ENCODE measurements at regions not wholly inside any gene's neighbourhood (a gene's known extent, or its start where the extent isn't known, plus 50 kb on each side); places are given as distances from the start of the nearest gene placed in this dataset.
A peak's percentile ranks its signal among the peaks of the same experiment; 100 is the strongest.

- no peak overlapping the region; the same call in 1 of the 2 replicates for H3K4me3 ChIP-seq (ENCODE audit: low read depth, low read length)
- DNase-seq (ENCODE audit: low read depth) = no peak
- TF ChIP-seq, protein P1, sequence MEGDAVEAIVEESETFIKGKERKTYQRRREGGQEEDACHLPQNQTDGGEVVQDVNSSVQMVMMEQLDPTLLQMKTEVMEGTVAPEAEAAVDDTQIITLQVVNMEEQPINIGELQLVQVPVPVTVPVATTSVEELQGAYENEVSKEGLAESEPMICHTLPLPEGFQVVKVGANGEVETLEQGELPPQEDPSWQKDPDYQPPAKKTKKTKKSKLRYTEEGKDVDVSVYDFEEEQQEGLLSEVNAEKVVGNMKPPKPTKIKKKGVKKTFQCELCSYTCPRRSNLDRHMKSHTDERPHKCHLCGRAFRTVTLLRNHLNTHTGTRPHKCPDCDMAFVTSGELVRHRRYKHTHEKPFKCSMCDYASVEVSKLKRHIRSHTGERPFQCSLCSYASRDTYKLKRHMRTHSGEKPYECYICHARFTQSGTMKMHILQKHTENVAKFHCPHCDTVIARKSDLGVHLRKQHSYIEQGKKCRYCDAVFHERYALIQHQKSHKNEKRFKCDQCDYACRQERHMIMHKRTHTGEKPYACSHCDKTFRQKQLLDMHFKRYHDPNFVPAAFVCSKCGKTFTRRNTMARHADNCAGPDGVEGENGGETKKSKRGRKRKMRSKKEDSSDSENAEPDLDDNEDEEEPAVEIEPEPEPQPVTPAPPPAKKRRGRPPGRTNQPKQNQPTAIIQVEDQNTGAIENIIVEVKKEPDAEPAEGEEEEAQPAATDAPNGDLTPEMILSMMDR (IDR thresholded peaks at IDR 0.05; ENCODE audit: insufficient read depth, low read depth, low read length, missing control alignments) = no peak
Measured at GRCh38 chr5:159772698-159773061, 143.6 kb upstream of the ADRA1B start.

DNA sequence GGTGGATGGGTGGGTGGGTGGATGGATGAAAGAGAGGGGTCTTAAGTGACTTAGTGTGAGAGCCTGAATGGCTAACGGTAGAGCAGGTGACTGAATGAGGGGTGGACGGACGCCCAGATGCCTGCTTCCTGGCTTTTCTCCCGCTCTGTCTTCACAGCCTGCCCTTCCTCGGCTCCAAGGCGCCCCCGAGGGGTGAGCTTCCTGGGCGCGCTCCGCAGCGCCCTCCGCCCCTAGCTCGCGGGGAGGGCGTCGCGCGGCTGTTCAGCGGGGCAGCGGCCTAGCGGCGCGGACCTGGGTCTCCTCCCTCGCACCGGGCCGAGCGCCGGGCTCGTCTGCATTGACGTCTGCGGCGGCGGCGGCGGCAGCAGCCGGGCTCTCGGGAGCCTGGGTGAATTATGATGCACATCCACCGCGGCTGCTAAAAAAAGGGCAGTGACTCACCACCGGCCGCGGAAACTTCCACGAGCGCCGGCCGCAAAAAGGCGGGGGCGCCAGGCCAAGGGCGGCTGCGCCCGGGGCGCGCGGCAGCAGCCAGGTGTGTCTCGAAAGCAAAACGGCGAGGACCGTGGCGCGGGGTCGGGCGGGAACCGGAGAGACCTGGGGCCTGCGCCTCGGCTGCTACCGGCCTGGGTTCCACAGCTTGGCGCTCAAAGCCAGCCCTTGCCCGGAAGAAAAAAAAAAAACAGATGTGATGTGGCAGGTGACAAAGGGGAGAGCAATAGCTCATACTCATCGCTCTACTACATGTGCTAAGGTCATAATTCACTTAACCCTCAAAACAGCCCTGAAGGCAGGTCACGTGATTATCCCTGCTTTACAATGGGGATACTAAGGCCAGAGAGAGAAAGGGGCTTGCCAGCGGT is 143.0 kb upstream of the ADRA1B start:
- DNase-seq (ENCODE audit: low read depth) = peak; percentile 58
- H3K4me3 ChIP-seq (ENCODE audit: low read depth, low read length) = peak overlapping the region; percentile 18
- TF ChIP-seq, protein P1 (IDR thresholded peaks at IDR 0.05; ENCODE audit: insufficient read depth, low read depth, low read length, missing control alignments) = no peak

GRCh38 chr5:159774476-159775031 is 141.7 kb upstream of the ADRA1B start:
- no peak for DNase-seq (ENCODE audit: low read depth)
- H3K4me3 ChIP-seq (ENCODE audit: low read depth, low read length) = no peak overlapping the region
- TF ChIP-seq, protein P1 (IDR thresholded peaks at IDR 0.05; ENCODE audit: insufficient read depth, low read depth, low read length, missing control alignments) = no peak

DNA sequence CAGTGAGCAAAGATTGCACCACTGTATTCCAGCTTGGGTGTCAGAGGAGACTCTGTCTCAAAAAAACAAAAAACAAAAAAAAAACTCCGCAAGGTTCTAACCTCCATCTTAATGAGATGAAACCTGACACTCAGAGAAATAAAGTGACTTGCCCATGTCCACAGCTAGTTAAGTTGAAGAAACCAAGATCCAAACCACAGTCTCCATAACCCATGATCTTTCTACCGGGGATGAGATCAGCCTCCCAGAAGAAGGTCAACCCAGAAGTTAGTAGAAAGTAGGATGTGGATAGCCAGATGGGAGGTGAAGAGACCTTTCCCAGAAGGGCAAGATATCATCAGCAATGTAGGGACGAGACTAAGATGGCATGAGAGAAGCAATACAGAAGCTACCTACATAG is 140.4 kb upstream of the ADRA1B start:
- DNase-seq (ENCODE audit: low read depth) = no peak
- no peak overlapping the region for H3K4me3 ChIP-seq (ENCODE audit: low read depth, low read length)
- TF ChIP-seq, protein P1 (IDR thresholded peaks at IDR 0.05; ENCODE audit: insufficient read depth, low read depth, low read length, missing control alignments) = no peak

DNA sequence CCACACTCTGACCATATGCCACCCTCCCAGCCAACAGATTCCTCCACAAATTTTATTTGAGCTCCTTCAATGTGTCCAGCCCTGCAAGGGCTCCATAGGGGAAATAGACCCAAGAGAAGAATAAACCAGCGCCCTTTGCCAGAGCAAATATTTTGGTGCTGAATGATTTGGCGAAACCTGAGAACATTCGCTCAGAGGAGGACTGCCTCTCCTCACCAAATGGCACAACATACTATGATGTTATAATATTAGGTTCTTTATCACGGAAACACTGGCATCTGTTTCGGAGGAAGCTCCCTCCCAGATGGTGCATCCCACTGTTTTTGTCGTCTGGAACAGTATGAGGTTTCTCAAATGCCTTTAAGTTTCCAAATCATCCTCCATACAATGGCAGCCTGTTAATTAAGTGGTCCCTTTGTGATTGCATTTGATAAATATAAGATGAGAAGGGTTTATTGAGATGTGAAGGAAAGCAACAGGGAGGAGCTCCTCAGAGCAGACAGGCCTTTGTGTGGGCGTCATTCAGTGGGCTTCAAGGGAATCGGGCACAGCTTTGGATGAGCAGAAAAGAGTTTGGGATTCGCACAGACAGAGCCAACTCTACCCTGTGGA is 139.1 kb upstream of the ADRA1B start:
- no peak overlapping the region for H3K4me3 ChIP-seq (ENCODE audit: low read depth, low read length)
- TF ChIP-seq, protein P1 (IDR thresholded peaks at IDR 0.05; ENCODE audit: insufficient read depth, low read depth, low read length, missing control alignments) = no peak
- no peak for DNase-seq (ENCODE audit: low read depth)

GRCh38 chr5:159779481-159779880 is 136.8 kb upstream of the ADRA1B start:
- TF ChIP-seq, protein P1 (IDR thresholded peaks at IDR 0.05; ENCODE audit: insufficient read depth, low read depth, low read length, missing control alignments) = no peak
- no peak overlapping the region for H3K4me3 ChIP-seq (ENCODE audit: low read depth, low read length)

More at GRCh38 chr5:159779481-159779880, 136.8 kb upstream of the ADRA1B start:
- no peak for DNase-seq (ENCODE audit: low read depth)

All from GM12865 (cell line).